B cell (primary cell): ENCODE measurements at regions not wholly inside any gene's neighbourhood (a gene's known extent, or its start where the extent isn't known, plus 50 kb on each side); places are given as distances from the start of the nearest gene placed in this dataset.

Experiments used
- ATAC-seq: fragments of 200-7000 bp; cut with Tn5 transposase; one replicate; pipeline ENCODE4 v1.10.0; 2021; ENCODE audit warnings: low read depth, mild to moderate bottlenecking, moderate number of reproducible peaks, moderate library complexity
- CTCF ChIA-PET: fragments of 350-600 bp; sonication (Branson Sonifier 250); formaldehyde crosslinking; loops from one replicate; lab custom pipeline; 2021; ENCODE audit warnings: antibody characterized with exemption, inconsistent platforms; lab: Charles Lee
- POLR2A ChIA-PET: fragments of 350-600 bp; sonication (Branson Sonifier 250); formaldehyde crosslinking; loops from one replicate; lab custom pipeline; 2021; ENCODE audit warnings: antibody characterized with exemption; lab: Charles Lee
- DNase-seq: peaks from one replicate; pipeline ENCODE4 v3.0.0; 2013
- H2AFZ ChIP-seq: 2 replicates; pipeline ENCODE4 v1.6.1; 2012; ENCODE audit warnings: mild to moderate bottlenecking, low read depth, low read length; ENCODE audit not compliant: insufficient read depth, poor library complexity, severe bottlenecking
- H3K27ac ChIP-seq, 2 donors: 1 replicate in 1 of 2; 2 replicates in 1 of 2; pipeline ENCODE4 v1.5.1; 2012 to 2013; ENCODE audit warnings: low read length in 2 of 2, mild to moderate bottlenecking in 2 of 2, moderate library complexity in 1 of 2
- H3K27me3 ChIP-seq, 4 experiments: fragments of 200-600 bp in 1 of 4; sonication (generic) in 1 of 4; replicated peaks in 1 of 4; 1 replicate in 2 of 4; 2 replicates in 2 of 4; pipeline versions ENCODE4 v1.6.1 to v1.7.0; 2013 to 2016; ENCODE audit warnings: low read length in 3 of 4, mild to moderate bottlenecking in 2 of 4, mixed read lengths in 1 of 4, moderate library complexity in 1 of 4; ENCODE audit not compliant: insufficient read depth in 4 of 4, control insufficient read depth in 3 of 4; ENCODE audit errors: control extremely low read depth in 1 of 4
- H3K36me3 ChIP-seq, 2 experiments: replicated peaks in 1 of 2; 1 replicate in 1 of 2; 2 replicates in 1 of 2; pipeline versions ENCODE4 v1.6.1 to v1.7.1; 2013; ENCODE audit warnings: low read length in 1 of 2; ENCODE audit not compliant: insufficient read depth in 2 of 2, control insufficient read depth in 1 of 2; ENCODE audit errors: control extremely low read depth in 1 of 2, extremely low read depth in 1 of 2
- H3K4me1 ChIP-seq, 2 donors: fragments of 200-600 bp in 1 of 2; sonication (generic) in 1 of 2; 1 replicate in 1 of 2; 2 replicates in 1 of 2; pipeline versions ENCODE4 v1.5.1 to v1.6.1; 2013 to 2017; ENCODE audit warnings: low read length in 2 of 2; ENCODE audit not compliant: control insufficient read depth in 2 of 2, insufficient read depth in 2 of 2
- H3K4me2 ChIP-seq: replicated peaks from 2 replicates; pipeline ENCODE3; 2012; ENCODE audit warnings: mild to moderate bottlenecking, low read depth, low read length; ENCODE audit not compliant: poor library complexity, severe bottlenecking
- H3K4me3 ChIP-seq, 5 experiments: fragments of 200-600 bp in 1 of 5; sonication (generic) in 1 of 5; 1 replicate in 3 of 5; 2 replicates in 2 of 5; pipeline versions ENCODE4 v1.5.1 to v1.7.0; 2011 to 2016; ENCODE audit warnings: low read length in 4 of 5, mild to moderate bottlenecking in 4 of 5, low read depth in 2 of 5, control low read depth in 1 of 5, moderate library complexity in 1 of 5; ENCODE audit not compliant: insufficient read depth in 1 of 5; ENCODE audit errors: control extremely low read depth in 1 of 5, extremely low read depth in 1 of 5
- H3K79me2 ChIP-seq: fragments of 200-600 bp; sonication (generic); one replicate; pipeline ENCODE4 v1.6.0; 2016; ENCODE audit warnings: low read length; ENCODE audit not compliant: control insufficient read depth, insufficient read depth
- H3K9ac ChIP-seq: fragments of 200-600 bp; sonication (generic); 2 replicates; pipeline ENCODE4 v1.6.1; 2017; ENCODE audit warnings: mild to moderate bottlenecking, low read length, moderate library complexity
- H3K9me3 ChIP-seq, 3 donors: one replicate each; pipeline versions ENCODE4 v1.6.1 to v1.7.1; 2013; ENCODE audit warnings: low read length in 2 of 3; ENCODE audit not compliant: control insufficient read depth in 2 of 3, insufficient read depth in 1 of 3; ENCODE audit errors: control extremely low read depth in 1 of 3
- H4K20me1 ChIP-seq: 2 replicates; pipeline ENCODE4 v1.6.0; 2012; ENCODE audit warnings: mild to moderate bottlenecking, low read length; ENCODE audit not compliant: insufficient read depth, control insufficient read depth, poor library complexity, severe bottlenecking
- H3K27ac Mint-ChIP-seq: one replicate; pipeline ENCODE4 v1.8.0; 2021; ENCODE audit warnings: mixed read lengths
- H3K27me3 Mint-ChIP-seq: one replicate; pipeline ENCODE4 v1.8.0; 2021; ENCODE audit warnings: mixed read lengths
- H3K4me1 Mint-ChIP-seq: one replicate; pipeline ENCODE4 v1.8.0; 2021; ENCODE audit warnings: mixed read lengths
- H3K4me3 Mint-ChIP-seq: one replicate; pipeline ENCODE4 v1.8.0; 2021; ENCODE audit warnings: mixed read lengths
- H3K9me3 Mint-ChIP-seq: one replicate; pipeline ENCODE4 v1.8.0; 2022; ENCODE audit warnings: mixed read lengths; ENCODE audit not compliant: insufficient read depth
- EZH2 ChIP-seq: IDR thresholded peaks from 2 replicates; pipeline ENCODE4 v1.6.1; 2012; ENCODE audit warnings: borderline replicate concordance, low read depth, mild to moderate bottlenecking, moderate library complexity, low read length; ENCODE audit not compliant: insufficient read depth, poor library complexity, severe bottlenecking
- WGBS: methylation state at CpG from one replicate; pipeline ENCODE4 v1.1.5; 2013; ENCODE audit warnings: missing lambda C conversion rate; ENCODE audit not compliant: insufficient coverage; 5-methylcytosine and 5-hydroxymethylcytosine counted together
- intact Hi-C: fragments of 100-400 bp; cut with micrococcal nuclease; formaldehyde crosslinking; loops from one replicate; pipeline ENCODE4 v1.10.0; 2022
- TF ChIP-seq, protein P1 (sequence below): fragments of 200-600 bp; IDR thresholded peaks from one replicate; pipeline ENCODE4 v1.8.0; 2022; ENCODE audit warnings: antibody characterized with exemption, mild to moderate bottlenecking

DNA sequence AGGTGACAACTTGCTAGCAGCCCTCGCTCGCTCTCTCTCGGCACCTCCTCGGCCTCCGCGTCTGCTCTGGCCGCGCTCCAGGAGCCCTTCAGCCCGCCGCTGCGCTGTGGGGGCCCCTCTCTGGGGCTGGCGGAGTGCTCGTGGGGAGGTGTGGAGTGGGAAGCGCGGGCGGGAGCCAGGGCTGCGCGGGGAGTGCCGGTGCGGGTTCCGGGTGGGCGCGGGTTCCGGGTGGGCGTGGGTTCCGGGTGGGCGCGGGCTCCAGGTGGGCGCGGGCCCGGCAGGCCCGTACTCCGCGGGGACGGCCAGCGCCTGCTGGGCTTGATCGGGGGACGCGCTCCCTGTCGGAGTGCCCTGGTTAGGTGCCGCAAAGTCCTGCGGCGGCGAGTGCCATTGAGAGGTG lies 384.3 kb downstream of the GPM6A start:
- Mint-ChIP-seq H3K9me3 (no peaks in the 10 kb centered on the region), H3K27me3 (no peaks in the 10 kb centered on the region), H3K27ac (no peak overlapping the region), H3K4me1 (peaks cover 6% of the 10 kb centered on the region), H3K4me3 (no peak overlapping the region)
- no peaks in the 10 kb centered on the region for H3K4me1 ChIP-seq
- intact Hi-C loops = no loop called here
- H3K79me2 ChIP-seq = no peaks in the 10 kb centered on the region
- H3K27me3 ChIP-seq = no peaks in the 10 kb centered on the region
- no peaks in the 10 kb centered on the region for H4K20me1 ChIP-seq
- H3K4me2 ChIP-seq = no peak overlapping the region
- ChIA-PET POLR2A (no interaction called here), CTCF (no interaction called here)
- TF ChIP-seq EZH2 = no peak
- TF ChIP-seq, protein P1, sequence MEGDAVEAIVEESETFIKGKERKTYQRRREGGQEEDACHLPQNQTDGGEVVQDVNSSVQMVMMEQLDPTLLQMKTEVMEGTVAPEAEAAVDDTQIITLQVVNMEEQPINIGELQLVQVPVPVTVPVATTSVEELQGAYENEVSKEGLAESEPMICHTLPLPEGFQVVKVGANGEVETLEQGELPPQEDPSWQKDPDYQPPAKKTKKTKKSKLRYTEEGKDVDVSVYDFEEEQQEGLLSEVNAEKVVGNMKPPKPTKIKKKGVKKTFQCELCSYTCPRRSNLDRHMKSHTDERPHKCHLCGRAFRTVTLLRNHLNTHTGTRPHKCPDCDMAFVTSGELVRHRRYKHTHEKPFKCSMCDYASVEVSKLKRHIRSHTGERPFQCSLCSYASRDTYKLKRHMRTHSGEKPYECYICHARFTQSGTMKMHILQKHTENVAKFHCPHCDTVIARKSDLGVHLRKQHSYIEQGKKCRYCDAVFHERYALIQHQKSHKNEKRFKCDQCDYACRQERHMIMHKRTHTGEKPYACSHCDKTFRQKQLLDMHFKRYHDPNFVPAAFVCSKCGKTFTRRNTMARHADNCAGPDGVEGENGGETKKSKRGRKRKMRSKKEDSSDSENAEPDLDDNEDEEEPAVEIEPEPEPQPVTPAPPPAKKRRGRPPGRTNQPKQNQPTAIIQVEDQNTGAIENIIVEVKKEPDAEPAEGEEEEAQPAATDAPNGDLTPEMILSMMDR = no peak
- H3K4me3 ChIP-seq = peak overlapping the region in 1 of 5 experiments; percentile 27
- DNase-seq (no peak), ATAC-seq (no peak)
- H3K36me3 ChIP-seq = no peaks in the 10 kb centered on the region
- H2AFZ ChIP-seq = no peak overlapping the region
- peaks cover 0 to 6% (median 0%) of the 10 kb centered on the region in 3 donors for H3K9me3 ChIP-seq
- H3K9ac ChIP-seq = no peak overlapping the region
- no peak overlapping the region for H3K27ac ChIP-seq
- WGBS = 78% methylated on average over 23 of the region's 44 CpGs

DNA sequence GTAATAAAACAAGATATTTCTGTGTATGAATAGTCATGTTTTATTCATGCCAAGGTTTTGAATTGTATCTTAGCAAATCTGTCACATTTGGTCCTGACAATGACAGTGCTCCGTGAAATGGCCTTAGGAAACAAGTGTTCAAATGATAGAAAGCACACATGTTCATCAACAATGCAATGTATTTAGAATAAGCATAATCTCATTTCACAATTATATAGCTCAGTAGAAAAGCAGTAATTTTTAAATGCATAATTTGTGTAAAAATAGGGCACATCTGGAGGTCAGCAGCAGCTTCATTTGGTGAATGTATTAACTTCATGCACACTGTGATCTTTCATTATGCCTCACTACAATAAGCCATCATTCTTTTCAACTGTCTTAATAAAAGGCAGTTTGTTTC lies 380.4 kb downstream of the GPM6A start:
- no peak overlapping the region for H3K4me3 ChIP-seq
- H3K27me3 ChIP-seq = no peaks in the 10 kb centered on the region
- Mint-ChIP-seq H3K4me1 (peaks cover 9% of the 10 kb centered on the region), H3K27me3 (no peaks in the 10 kb centered on the region), H3K4me3 (no peak overlapping the region), H3K9me3 (no peaks in the 10 kb centered on the region), H3K27ac (no peak overlapping the region)
- H3K9ac ChIP-seq = no peak overlapping the region
- POLR2A ChIA-PET = no interaction called here
- WGBS = no CpG with 5 or more reads among the region's 1 CpG
- intact Hi-C loops = no loop called here
- CTCF ChIA-PET = no interaction called here
- H3K36me3 ChIP-seq = no peaks in the 10 kb centered on the region
- H3K27ac ChIP-seq = no peak overlapping the region
- H3K4me2 ChIP-seq = no peak overlapping the region
- no peaks in the 10 kb centered on the region for H3K79me2 ChIP-seq
- DNase-seq (no peak), ATAC-seq (no peak)
- no peaks in the 10 kb centered on the region for H4K20me1 ChIP-seq
- no peak overlapping the region for H2AFZ ChIP-seq
- peaks cover 0 to 6% (median 0%) of the 10 kb centered on the region in 3 donors for H3K9me3 ChIP-seq
- no peaks in the 10 kb centered on the region for H3K4me1 ChIP-seq
- no peak for TF ChIP-seq EZH2
- TF ChIP-seq, protein P1 = no peak
